ENCODE measurements at regions not wholly inside any gene's neighbourhood (a gene's known extent, or its start where the extent isn't known, plus 50 kb on each side); places are given as distances from the start of the nearest gene placed in this dataset.
A peak's percentile ranks its signal among the peaks of the same experiment; 100 is the strongest.

DNA sequence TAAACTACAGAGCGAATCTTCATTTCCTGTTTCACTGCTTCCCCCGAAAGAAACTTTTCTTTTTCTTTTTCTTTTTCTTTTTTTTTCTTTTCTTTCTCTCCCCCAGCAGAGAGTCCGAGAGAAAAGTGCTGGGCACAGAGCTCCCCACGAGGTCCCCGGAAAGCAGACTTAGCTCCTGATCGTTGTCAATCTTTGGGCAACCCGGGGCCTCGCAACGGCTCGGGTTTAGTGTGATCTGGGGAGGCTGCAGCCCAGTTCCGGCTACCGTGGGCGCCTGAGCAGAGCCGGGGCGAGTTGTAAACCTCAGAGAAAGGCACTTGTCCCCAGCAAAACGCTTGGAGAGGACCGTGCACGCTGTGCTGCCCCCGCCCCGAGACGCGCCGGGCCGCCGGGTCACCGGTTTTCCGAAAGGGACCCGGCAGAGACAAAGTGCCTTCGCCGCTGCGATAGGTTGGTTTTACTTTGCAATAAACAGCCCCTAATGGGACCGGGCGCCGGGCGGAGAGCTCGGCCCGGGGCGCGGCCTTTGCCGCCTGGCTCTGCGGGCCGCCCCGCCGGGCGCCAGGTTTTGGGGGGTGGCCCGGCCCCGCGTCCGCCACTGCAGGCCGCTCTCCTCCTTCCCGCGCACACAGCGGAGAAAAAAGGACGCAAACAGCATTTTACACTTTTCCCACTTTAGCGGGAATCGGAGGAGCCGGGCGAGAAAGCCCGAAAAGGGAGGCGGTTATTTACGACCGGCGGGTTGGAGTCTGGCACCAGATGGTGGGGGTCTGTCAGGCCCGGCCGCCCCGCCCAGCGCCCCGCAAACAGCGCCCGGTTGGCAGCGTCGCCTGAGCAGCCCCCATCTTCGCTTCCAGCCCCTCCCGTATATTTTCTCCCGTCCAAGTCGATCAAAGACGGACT is 136.0 kb downstream of the INSIG2 start:
- DNase-seq = peak; percentile 28 to 35

DNA sequence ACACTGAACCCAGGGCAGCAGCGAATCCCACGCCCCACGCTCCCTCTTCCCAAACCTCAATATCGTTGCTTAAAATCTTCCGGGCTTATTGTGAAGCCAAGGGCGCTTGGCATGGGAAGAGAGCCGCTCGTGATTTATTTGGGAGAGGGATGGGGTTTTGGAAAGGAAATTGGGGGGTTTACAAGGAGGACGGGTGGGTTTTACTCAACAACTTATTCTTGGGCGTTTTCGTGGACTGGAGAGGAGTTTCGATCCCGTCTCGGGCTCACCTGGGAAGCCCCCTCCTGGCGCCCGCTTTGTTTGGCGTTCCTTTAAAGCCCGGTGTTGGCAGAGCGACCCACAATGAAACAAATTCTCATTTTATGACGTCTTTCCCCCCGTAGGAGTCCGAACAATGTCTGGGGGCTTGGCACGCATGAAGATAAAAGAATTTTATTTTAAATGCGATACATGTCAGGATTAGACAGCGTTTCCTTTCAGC is 135.3 kb downstream of the INSIG2 start:
- DNase-seq = peak in 1 of 2 donors; percentile 29

DNA sequence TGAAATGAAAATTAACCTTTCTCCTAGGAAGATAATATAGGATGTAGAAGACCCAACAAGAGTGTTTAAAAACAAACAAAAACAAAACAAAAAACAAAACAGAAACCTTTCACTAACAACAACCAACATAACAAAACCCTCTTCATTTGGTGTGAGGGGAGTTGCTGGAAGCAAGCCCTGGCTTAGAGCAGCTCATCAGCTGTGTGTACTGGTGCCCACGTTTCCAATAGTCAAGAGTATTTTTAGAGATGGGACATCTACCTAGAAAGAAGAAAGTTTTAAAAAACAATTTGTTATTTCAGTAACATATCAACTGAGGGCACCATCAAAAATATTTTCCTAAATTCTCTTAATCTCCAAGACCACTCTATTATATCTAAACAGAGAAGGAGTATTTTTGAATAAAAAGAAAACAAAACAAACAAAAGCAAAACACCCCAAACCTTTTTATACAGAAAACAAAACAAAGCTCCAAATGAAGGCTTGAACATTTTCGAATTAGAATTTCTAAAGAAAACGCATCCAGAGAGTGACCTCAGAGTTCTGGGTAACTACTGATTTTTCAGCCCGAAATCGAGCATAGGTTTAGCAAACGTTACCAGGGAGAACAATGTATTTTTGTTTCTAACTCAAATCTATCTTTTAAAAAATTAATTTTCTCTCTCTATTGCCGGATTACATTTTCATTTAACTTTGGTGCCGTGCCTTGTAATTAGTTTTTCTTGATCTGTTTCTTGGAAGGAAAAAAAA is 134.6 kb downstream of the INSIG2 start:
- DNase-seq = no peak

DNA sequence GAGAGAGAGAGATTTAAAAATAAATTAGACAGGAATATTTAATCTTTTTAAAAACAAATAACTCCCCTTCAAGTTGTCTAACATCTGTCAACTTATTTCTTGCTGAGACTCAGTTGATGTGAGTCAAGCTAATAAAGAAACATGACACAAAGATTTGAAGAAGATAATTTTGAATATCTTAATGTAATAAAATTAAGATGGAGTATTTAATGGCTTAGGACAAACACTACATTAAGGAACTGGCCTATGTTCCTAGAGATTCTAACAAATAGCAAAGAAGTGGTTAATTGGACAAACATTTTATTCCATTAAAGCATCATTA is 134.0 kb downstream of the INSIG2 start:
- DNase-seq = no peak

DNA sequence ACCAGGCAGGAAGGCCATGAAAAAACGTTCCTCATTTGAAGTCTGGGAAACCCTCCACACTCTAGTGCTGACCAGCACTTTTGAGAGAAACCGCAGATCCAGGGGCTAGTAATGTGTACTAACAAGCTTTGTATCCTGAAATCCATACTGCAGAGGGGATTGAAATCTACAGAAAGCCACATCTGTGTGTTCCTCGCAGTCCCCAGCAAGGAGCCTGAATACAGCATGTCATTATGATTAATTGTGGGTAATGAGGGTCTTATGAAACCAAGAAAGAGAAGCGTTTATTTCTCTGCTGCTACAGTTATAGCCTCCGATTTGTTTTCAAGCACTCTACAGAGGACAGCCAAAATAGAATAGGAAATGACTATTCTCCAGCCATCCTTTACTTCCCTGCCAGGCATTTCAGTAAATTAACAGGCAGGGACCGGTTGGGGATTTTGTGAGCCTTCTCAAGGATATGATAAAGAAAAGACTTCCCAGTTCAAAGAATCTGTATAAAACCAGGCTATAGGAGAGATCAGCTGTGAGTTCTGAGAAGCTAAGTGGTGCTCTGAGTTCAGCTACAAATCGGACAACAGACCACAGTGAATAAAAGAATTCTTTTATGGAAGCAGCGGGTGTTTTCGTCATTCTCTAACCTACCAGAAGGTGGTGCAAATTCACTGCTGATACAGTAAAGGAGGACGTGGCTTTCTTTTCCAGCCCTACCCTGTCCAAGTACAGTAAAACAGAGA is 133.4 kb downstream of the INSIG2 start:
- peak; percentile 46 to 66 for DNase-seq

DNA sequence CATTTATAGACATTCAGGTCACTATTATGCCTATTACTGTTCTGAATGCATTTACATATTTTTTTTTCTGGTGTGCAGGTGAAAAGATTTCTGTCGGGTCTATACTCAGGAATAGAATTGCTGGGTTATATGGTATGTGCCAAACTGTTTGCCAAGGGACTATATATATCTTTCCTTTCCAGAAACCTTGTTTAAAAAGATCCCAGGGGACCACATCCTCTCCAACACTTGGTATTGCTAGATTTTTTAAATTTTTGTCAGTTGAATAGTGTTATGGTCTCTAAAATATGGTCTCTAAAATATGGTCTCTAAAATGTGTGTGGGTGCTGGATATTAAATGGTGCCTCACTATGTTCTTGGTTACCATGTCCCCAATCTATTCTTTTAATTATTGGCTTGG is 131.3 kb downstream of the INSIG2 start:
- DNase-seq = no peak

DNA sequence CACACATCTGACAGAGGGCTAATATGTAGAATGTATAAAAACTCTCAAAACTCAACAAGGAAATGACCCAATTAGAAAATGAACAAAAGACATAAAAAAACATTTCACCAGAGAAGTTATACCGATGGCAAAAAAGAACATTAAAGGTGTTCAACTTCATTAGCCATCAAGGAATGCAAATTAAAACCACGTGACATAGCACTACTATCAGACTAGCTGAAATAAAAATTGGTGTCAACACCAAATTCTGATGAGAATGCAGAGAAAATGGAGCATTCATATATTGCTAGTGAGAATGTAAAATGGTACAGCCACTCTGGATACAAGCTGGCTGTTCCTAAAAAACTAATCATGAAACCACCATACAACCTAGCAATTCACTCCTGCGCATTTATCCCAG is 128.0 kb downstream of the INSIG2 start:
- DNase-seq = no peak

DNA sequence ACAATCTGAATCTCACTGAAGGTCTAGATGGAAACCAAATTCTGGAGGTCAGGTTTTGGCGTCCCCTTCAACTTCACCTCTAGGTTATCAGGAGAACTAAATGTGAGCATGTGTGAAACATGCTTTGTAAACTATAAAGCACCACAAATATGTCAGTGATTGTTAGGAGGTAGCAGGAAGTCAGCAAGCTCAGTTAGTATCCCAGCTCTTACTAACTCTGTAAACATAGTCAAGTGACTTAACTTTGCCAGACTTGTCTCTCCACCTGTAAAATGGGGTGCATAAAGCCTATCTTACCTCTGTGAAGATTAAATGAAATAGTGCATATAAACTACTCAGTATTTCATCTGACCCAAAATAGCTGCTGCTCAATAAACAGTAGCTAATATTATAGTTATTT is 121.5 kb downstream of the INSIG2 start:
- no peak for DNase-seq

DNA sequence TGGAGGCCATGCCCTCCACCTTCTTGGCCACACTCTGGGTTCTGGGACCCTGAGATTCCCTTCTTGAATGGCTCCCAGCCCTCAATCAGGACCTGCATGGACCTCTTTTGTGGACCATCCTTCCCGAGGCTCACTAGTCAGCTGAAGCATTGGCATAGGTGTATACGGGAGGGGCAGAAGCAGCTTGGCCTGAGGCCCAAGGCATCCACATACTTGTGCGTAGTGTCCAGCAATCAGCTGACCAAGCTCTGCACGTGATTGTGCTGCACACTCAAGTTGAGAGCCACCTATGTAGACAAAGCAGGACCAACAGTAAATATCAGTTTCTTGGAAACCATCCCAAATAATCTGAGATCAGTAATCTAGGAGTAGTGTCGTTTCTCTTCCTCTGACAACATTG is 119.6 kb downstream of the INSIG2 start:
- DNase-seq = no peak

DNA sequence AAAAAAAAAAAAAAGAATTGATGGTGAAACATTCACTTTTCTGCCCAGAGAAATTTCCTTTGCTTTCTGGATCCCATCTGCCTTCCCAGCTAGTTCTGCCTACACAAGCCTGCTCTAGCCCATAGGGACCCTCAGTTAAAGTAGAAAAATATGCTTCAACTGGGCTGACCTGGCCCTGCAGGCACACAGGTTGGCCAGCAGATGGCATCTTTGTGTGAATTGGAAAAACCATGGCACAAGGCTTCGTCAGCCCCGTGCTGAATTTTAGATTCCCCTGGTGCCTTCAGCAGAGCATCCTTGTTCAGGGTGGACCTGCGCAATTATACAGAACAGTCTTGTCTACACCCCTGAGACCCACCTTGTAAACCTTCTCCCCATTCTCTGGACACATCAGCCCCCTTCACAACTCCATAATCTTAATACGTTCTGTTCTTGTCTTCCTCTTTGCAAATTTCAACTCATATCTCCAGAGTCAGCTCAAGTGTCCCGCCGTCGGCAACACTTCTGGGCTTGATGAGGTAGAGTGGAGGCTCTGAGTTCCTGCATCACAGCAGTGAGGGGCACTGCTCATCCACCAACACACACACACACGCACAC is 114.5 kb downstream of the INSIG2 start:
- peak; percentile 51 to 59 for DNase-seq

DNA sequence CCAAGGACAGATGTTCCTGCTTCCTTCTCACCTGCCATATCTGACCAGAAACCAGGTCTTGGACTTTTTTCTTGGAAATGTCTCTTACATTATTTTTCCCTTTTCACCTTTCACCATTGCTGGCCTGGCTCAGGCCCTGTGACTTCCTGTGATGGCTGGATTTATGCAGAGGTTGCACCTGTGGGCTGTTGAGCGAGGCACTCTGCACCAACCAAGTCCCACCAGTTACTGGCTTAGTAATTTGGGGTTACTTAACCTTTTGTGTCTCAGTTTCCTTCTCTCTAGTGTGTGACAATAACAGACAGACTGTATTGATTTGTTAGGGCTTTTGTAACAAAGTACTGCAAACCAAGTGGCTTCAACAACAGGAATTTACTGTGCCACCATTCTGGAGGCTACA is 110.0 kb downstream of the INSIG2 start:
- DNase-seq = no peak

DNA sequence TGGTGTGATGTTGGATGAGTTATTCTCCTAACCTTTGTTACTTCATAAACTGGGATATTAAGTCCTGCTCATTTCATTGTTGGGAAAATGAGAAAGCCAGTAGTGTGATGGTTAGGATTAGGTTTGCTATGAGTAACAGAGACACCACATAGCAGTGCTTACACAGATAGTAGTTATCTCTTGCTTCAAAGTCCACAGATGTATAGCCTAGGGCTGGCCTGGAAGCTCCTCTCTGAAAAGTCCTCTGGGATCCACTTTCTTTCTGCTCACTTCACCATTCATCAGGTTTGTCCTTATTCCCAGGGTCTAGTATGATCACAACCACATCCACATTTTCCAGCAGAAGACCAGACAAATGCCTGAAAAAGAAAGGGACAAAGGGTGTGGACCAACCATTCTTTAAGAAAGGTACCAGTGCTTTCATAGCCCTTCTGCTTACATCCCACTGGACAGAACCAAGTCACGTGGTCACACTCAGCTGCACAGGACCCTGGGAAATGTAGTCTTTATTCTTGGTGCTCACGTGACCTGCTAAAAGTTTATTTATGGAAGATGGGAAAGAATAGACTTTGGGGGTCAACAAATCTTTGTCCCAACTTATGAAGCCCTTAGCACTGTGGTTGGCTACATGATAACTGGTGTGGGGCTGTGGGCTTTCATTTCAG is 108.9 kb downstream of the INSIG2 start:
- DNase-seq = peak in 1 of 2 donors; percentile 17

DNA sequence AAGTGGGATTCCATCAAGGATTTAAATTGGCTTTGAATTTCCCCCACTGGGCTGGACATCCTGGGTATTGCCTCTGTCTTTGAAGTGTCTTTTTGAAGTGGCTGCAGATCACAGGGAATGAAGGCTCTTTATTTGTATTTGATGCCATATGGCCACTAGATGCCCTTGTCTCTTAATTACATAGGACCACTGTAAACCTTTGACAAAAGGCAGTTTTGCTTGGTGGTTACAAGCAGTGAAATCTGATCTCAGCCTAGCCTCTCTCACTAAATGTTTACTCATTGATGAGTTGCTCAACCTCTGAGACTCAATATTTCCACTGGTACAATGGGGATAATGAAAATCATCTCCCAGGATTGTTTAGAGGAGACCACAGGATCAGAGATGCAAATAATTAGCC is 102.2 kb downstream of the INSIG2 start:
- DNase-seq = no peak

DNA sequence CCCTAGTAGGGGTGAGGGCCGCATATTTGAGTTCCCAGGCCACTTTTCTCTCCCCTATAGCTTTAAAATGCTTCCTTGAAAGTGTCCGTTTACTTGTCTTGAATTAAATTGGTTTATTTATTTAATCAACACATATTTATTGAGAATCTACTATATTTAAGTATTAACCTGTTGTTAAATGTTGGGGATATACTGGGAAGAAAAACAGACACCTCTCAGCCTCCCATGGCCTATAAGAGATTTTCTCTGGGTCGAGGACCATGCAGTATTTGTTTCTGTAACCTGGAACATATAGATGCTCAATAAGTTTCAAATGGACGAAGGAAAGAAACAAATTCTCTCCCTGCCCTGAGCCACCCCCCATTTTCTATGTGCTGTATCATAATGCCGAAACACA is 98.6 kb downstream of the INSIG2 start:
- DNase-seq = no peak

DNA sequence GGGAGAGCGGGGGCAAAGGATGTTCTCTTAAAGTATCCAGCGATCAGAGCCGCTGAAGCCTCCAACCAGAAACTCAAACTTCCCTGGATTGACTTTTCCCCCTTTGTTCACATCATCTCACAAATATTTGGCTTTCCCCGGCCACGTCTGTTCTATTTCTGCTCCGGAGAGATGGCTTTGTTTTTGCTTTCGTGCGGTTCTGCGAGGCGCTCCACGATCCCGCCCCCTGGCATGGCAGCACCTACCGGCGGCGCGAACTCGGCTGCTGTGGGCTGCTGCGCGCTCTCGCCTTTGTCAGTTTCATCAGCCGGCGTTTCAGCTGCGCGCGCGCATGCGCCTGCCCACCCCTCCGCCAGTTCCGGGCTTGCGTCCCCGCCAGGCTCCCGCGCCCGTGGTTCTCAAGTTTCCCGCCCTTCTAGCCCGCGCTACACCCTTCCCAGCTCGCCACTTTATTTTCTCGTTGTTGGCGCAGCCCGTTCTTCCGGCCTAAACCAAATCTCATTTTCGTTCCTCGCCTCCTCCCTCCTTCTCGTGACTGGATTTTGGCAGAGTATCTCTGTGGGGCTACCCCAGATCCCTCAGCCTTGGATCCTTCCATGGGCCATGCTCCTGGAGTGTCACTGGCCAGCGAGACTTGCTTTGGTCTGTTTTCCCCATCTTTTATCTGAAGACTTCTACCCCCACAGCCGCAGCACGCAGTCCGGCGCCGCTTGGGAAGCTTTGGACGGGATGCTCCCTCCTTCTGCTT is 98.0 kb downstream of the INSIG2 start:
- DNase-seq = peak; percentile 88 to 91

DNA sequence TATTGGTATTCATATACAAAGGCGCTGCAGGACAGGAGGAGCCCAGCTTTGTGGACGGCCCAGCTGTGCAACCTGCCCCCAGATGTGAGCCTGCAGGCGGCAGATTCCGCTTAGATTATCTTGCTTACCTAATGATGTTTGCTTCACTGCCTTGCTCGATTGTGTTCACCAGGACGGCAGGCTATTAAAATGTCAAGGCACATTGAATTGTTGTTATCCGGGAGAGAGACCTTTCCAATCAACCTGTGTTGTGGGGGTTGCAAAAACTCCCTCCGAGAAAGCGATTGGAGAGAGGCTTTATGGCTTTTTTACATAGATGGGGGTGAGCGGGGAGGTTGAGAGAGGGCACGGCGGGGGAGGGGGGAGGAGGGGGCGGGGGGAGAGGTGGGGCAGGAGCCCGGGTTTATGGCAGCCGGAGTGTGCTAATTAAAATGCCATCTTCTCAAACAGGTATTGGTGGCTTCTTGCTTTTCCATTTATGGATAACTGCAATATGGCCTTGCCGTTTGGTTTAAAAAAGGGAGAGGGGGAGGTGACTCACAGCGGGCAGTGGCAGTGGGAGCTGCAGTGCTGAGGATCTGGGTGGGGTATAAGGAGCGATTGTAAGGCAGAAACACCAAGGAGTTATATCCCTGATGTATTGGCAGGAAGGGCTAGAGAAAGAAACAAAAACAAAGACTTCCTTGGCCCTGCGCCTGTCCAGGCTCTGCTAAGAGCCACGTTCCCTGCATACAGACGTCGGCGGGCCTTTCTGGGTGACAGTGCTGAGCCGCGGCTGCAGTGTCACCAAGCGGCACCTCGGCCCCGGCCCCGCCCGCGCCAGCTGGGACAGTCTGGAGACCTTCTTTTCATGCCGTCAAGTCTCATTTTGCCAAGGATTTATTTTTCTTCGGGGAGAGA is 97.2 kb downstream of the INSIG2 start:
- DNase-seq = peak; percentile 36 to 39

DNA sequence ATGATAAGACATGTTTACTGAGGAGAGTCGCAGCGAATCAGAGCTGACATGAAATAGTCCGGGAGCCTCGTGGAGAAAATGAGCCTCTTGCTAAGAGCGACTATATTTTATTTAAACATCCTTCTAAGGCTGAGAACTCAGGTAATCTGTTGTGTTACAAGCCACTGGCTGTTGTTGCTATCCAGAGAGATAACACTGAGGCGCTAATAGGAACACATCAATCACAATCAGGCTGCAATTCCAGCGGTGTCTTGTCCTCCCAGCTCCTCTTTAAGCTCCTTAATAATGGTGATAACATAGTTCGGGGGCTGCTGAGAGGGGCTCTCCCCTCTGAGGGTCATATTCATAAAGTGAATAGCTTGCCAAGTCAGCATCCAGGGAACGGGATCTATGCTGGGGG is 95.1 kb downstream of the INSIG2 start:
- DNase-seq = no peak

DNA sequence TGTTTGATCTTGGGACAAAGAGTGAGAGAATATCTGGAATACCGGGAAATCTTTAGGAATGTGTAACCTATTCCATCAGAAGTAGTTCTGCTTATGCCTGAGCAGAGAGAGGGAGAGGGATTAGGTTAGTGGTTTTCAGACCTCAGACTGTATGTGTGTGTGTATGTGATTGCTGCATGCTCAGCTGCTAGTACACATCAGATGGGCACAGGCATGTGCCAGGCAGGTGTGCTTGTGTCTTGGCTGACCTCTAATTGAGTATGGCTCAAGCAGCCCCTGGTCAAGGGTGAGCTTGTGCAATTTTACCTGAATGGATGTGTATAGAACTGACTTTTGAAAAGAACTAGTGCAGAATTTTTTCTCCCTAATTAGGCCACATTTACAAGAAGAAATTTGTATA is 91.2 kb downstream of the INSIG2 start:
- DNase-seq = no peak

DNA sequence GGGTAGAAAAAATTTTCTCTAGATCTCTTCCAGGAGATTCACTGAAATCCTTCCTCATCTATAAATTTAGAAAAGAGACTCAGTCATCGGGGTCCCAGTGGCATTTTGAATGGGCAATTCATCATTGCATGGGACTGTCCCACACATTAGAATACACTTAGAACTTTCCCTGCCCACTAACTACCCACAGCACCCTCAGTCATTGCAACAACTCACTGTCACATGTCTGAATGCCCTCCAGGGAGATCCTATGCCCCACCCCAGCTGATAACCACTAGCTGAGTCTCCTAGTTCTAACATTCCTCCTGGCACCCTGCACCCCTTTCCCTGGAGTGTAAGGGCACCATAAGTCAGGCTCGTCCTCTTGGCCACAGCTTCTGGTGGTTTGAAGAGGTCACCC is 89.6 kb downstream of the INSIG2 start:
- no peak for DNase-seq

DNA sequence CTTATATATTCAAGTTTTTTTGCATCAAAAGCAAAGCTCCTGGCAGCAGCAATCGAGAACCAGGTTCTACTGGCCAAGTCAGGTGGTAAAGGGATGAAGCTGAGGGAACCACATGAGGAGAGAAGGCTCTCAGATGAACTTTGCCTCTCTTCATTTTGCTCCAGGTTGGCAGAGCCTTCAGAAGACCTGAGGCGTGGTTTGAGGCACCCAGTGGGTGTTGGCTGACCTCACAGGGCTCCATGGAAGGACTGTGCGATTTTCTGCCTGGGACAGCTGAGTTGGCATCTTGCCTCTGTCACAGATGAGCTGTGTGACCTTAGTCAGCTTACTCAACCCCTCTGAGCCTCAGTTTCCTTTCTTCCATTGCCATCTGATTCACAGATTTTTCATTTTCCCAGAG is 89.0 kb downstream of the INSIG2 start:
- DNase-seq = no peak

DNA sequence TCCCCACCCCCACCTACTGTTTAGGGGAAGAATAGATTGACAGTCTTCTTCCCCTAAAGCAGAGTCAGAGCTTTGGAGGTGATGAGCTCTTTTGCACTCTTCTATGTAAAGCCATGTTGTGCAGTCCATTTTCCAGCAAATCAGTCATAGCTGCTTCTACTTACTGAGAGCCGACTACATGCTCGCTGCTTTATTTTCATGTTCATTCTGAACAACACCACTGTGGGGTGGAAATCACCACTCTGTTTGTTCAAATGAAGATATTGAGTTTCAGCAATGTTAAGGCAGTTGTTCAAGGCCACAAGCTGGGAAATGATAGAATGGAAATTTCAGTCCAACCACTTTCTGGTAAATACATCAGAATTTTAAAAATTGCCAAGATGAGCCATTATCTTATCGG is 88.3 kb downstream of the INSIG2 start:
- DNase-seq = no peak

Measured in CD4-positive, alpha-beta T cell treated with Interleukin-4 for 1 hour (primary cell).